ENCODE measurements at regions not wholly inside any gene's neighbourhood (a gene's known extent, or its start where the extent isn't known, plus 50 kb on each side); places are given as distances from the start of the nearest gene placed in this dataset.

GRCh38 chr10:89142590-89142989 lies 64.5 kb downstream of the CH25H start:
- TF ChIP-seq POLR2A (IDR thresholded peaks at IDR 0.05; ENCODE audit: low read length) = no peak
- TF ChIP-seq CTCF (IDR thresholded peaks at IDR 0.05) = no peak
- no peak for TF ChIP-seq MYC (IDR thresholded peaks at IDR 0.05; ENCODE audit: borderline replicate concordance, low read length)
- TF ChIP-seq RFX5 (IDR thresholded peaks at IDR 0.05) = no peak
- TF ChIP-seq CHD4 (IDR thresholded peaks at IDR 0.05; ENCODE audit: borderline replicate concordance) = no peak
- TF ChIP-seq CBX2 (IDR thresholded peaks at IDR 0.05; ENCODE audit: borderline replicate concordance, low read depth) = no peak
- TF ChIP-seq JUNB (IDR thresholded peaks at IDR 0.05) = no peak
- TF ChIP-seq HMGXB4 (CRISPR knock-in tag; IDR thresholded peaks at IDR 0.05; ENCODE audit: borderline replicate concordance) = no peak
- no peak for TF ChIP-seq RCOR1 (IDR thresholded peaks at IDR 0.05; ENCODE audit: low read depth, low read length)
- no peak for TF ChIP-seq ELK1 (IDR thresholded peaks at IDR 0.05; ENCODE audit: low read depth, low read length)
- TF ChIP-seq POLR2AphosphoS2 (conservative IDR thresholded peaks at IDR 0.05; ENCODE audit: low read length) = no peak
